Psoas muscle (tissue), 7 donors: ENCODE measurements at regions not wholly inside any gene's neighbourhood (a gene's known extent, or its start where the extent isn't known, plus 50 kb on each side); places are given as distances from the start of the nearest gene placed in this dataset.

ENCODE experiments used
- ATAC-seq, 4 donors: fragments of 200-7000 bp; cut with Tn5 transposase; one replicate each; pipeline ENCODE4 v1.9.1; 2020; ENCODE audit warnings: moderate library complexity in 3 of 4, mild to moderate bottlenecking in 2 of 4
- DNase-seq, 2 donors: peaks; one replicate each; pipeline ENCODE4 v3.0.0-alpha.2; 2020
- H3K27ac ChIP-seq: fragments of 200-600 bp; one replicate; pipeline ENCODE4 v1.8.0; 2022
- H3K27me3 ChIP-seq, 3 donors: fragments of 200-600 bp in 1 of 3; one replicate each; pipeline versions ENCODE4 v1.6.1 to v1.8.0; 2013 to 2022; ENCODE audit warnings: low read length in 2 of 3, mild to moderate bottlenecking in 2 of 3, moderate library complexity in 1 of 3; ENCODE audit not compliant: insufficient read depth in 3 of 3
- H3K36me3 ChIP-seq, 2 donors: fragments of 200-600 bp in 1 of 2; one replicate each; pipeline versions ENCODE4 v1.6.1 to v1.8.0; 2013 to 2022; ENCODE audit warnings: low read depth in 1 of 2, mild to moderate bottlenecking in 1 of 2, moderate library complexity in 1 of 2; ENCODE audit not compliant: insufficient read depth in 1 of 2
- H3K4me1 ChIP-seq: fragments of 200-600 bp; one replicate; pipeline ENCODE4 v1.8.0; 2022
- H3K4me3 ChIP-seq: fragments of 200-600 bp; one replicate; pipeline ENCODE4 v1.8.0; 2022; ENCODE audit warnings: mild to moderate bottlenecking
- H3K9me3 ChIP-seq: fragments of 200-600 bp; one replicate; pipeline ENCODE4 v1.8.0; 2022
- whole genome bisulfite sequencing, 3 donors: extraction: QIAGEN DNeasy Blood & Tissue Kit; methylation state at CpG; one replicate each; pipeline versions ENCODE4 v1.1.6 to v1.1.7; 2013; 5-methylcytosine and 5-hydroxymethylcytosine counted together
- intact Hi-C, 2 donors: fragments of 100-400 bp; cut with DNase I; formaldehyde crosslinking; loops; one replicate each; pipeline versions ENCODE4 v1.11.0 to v1.14.2; 2022
- TF ChIP-seq, protein P1 (sequence below): fragments of 200-600 bp; IDR thresholded peaks from one replicate; pipeline ENCODE4 v1.8.0; 2022; ENCODE audit warnings: antibody characterized with exemption
- donor health status: healthy with polysubstance abuse.
- donor health status: DM: no; HTN: no; CAD: no; lungs with moderate emphysema.
- donor health status: Bipolar disorder and iron deficiency.
- donor health status: healthy.
- donor health status: DM: yes; HTN: yes; CAD: no.
- donor health status: DM: no; HTN: no; CAD: no.
- donor health status: DM: yes; HTN: yes; CAD: no.

GRCh38 chr1:4961935-4962645 lies 307.7 kb downstream of the AJAP1 start:
- intact Hi-C loops = no loop called here
- 80 to 87% (median 81%) methylated on average over 8 of the region's 8 CpGs for WGBS, 3 donors
- Histone ChIP-seq H3K4me3 (no peak overlapping the region), H3K27ac (no peak overlapping the region), H3K27me3 (peaks cover 0 to 3% (median 0%) of the 10 kb centered on the region in 3 donors), H3K36me3 (no peaks in the 10 kb centered on the region), H3K9me3 (no peaks in the 10 kb centered on the region), H3K4me1 (no peaks in the 10 kb centered on the region)
- no peak for DNase-seq
- no peak for ATAC-seq
- TF ChIP-seq, protein P1, sequence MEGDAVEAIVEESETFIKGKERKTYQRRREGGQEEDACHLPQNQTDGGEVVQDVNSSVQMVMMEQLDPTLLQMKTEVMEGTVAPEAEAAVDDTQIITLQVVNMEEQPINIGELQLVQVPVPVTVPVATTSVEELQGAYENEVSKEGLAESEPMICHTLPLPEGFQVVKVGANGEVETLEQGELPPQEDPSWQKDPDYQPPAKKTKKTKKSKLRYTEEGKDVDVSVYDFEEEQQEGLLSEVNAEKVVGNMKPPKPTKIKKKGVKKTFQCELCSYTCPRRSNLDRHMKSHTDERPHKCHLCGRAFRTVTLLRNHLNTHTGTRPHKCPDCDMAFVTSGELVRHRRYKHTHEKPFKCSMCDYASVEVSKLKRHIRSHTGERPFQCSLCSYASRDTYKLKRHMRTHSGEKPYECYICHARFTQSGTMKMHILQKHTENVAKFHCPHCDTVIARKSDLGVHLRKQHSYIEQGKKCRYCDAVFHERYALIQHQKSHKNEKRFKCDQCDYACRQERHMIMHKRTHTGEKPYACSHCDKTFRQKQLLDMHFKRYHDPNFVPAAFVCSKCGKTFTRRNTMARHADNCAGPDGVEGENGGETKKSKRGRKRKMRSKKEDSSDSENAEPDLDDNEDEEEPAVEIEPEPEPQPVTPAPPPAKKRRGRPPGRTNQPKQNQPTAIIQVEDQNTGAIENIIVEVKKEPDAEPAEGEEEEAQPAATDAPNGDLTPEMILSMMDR = no peak

DNA sequence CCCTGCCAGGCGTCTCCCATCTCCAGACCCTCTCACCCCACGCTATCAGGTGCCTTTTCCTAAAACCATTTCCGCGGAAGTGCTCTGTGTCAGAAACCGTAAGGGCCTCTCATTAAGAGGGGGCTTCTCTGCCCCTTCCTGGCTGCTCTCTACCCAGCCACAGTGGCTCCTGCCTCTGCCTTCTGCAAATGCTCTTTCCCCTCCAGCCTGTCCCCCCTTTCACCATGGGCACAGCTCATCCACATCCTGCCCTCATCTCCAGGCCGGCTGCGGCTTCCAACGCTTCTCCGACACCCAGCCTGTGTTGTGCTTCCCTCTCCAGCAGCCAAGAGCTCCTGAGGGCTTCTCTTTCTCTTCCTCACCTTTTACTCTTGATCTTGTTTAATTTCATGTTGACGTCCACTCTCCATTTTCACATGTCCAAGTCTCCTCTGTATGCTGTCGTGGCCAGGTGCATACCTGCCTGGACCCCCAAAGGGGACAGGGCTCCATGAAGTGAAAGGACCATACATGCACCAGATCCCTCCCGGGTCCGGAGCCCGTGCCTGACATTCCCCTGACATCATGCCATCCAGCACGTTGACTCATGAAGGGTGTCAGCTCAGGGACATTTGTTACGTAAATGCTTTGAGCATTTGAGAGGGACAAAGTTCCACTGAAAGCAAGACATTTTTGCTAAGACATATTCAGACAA lies 306.5 kb downstream of the AJAP1 start:
- H3K9me3 ChIP-seq = no peaks in the 10 kb centered on the region
- TF ChIP-seq, protein P1 = no peak
- no peak overlapping the region for H3K27ac ChIP-seq
- H3K4me1 ChIP-seq = no peaks in the 10 kb centered on the region
- intact Hi-C loops = no loop called here
- peaks cover 0 to 3% (median 0%) of the 10 kb centered on the region in 3 donors for H3K27me3 ChIP-seq
- no peak overlapping the region for H3K4me3 ChIP-seq
- DNase-seq (no peak), ATAC-seq (no peak)
- no peaks in the 10 kb centered on the region for H3K36me3 ChIP-seq
- 69 to 75% (median 70%) methylated on average over 16 of the region's 16 CpGs for WGBS, 3 donors

GRCh38 chr1:4960336-4960735 lies 305.9 kb downstream of the AJAP1 start:
- DNase-seq = no peak
- no peaks in the 10 kb centered on the region for H3K9me3 ChIP-seq
- peaks cover 0 to 3% (median 0%) of the 10 kb centered on the region in 3 donors for H3K27me3 ChIP-seq
- H3K4me3 ChIP-seq = no peak overlapping the region
- no peaks in the 10 kb centered on the region for H3K36me3 ChIP-seq
- intact Hi-C loops = no loop called here
- TF ChIP-seq, protein P1 = no peak
- ATAC-seq = no peak
- H3K27ac ChIP-seq = no peak overlapping the region
- no peaks in the 10 kb centered on the region for H3K4me1 ChIP-seq
- 77 to 88% (median 80%) methylated on average over 9 of the region's 9 CpGs for WGBS, 3 donors

DNA sequence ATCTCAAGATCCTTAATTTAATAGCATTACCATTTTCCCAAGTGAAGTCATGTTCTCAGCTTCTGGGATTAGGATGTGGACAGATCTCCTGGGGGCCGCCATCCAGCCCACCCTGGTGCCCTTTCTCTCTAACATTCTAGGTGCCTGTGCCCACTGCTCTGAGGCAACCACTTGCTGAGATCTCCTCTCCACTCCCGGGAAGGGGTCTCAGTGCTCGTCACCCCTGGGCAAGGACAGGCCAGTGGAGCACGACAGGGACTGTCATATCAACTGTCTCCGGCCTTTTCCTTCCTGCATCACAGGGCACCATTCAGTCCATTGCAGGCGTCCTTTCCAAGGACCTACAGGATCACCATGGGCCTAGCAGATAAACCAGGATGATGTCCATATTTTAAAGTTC lies 304.8 kb downstream of the AJAP1 start:
- TF ChIP-seq, protein P1 = no peak
- Histone ChIP-seq H3K9me3 (peaks cover 7% of the 10 kb centered on the region), H3K4me1 (no peaks in the 10 kb centered on the region), H3K27ac (no peak overlapping the region), H3K27me3 (peaks cover 0 to 3% (median 0%) of the 10 kb centered on the region in 3 donors), H3K36me3 (no peaks in the 10 kb centered on the region), H3K4me3 (no peak overlapping the region)
- ATAC-seq = no peak
- 82% methylated on average over 6 of the region's 6 CpGs for WGBS, 3 donors
- intact Hi-C loops = no loop called here
- no peak for DNase-seq
